ENCODE measurements at regions not wholly inside any gene's neighbourhood (a gene's known extent, or its start where the extent isn't known, plus 50 kb on each side); places are given as distances from the start of the nearest gene placed in this dataset.

DNA sequence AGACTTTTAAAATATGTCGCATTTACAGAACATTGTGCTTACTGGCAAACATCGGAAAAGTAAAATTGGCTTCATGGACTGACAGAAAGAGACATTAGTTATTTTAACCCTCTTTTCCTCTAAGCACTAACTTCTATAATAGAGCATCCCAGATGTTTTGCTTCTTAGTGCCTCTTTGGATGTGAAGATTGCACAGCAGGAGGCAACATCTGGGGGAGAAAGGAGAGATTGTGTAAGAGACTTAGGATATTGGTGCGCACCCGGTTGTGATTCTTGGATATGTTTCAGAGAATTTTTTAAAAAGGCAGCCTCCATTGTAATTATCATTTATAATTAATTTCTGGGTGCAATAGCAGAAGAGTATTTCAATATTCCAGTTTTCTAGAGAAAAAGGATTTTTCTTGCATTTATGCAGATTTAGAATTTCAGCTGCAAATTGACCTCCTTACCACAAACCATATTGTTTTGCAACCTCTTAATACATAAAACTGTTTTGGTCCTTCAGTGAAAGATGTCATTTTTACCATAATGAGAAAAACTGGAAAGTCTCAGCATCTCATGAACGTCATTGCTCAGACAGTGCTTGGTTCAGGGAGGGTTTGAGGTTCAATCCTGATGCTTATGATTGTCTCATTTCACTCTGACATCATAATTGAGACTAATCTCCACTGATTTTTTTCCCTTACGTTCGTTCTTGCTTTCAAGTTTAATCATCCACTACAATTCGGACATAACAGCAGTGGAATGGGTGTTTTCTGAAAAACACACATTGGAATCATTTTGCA is 404.3 kb downstream of the ZNF521 start:
- Mint-ChIP-seq H3K27ac (no peak overlapping the region), H3K9me3 (no peaks in the 10 kb centered on the region), H3K36me3 (no peaks in the 10 kb centered on the region), H3K4me3 (no peak overlapping the region), H3K27me3 (ENCODE audit: low read depth in 3 of 3) (peaks cover 0 to 2% (median 1%) of the 10 kb centered on the region in 3 donors), H3K4me1 (no peaks in the 10 kb centered on the region)
- H3K36me3 ChIP-seq (replicated peaks in 1 of 2; ENCODE audit: control insufficient read depth in 1 of 2, insufficient read depth in 2 of 2, low read length in 2 of 2) = no peaks in the 10 kb centered on the region
- H3K9me3 ChIP-seq (replicated peaks in 1 of 2; ENCODE audit: control insufficient read depth in 1 of 2, insufficient read depth in 1 of 2, low read length in 2 of 2) = no peaks in the 10 kb centered on the region
- 0% methylated on average over 1 of the region's 8 CpGs for WGBS (ENCODE audit: insufficient coverage)
- H3K9ac ChIP-seq (ENCODE audit: insufficient read depth, low read length, poor library complexity, severe bottlenecking) = no peak overlapping the region
- intact Hi-C loops (cut with micrococcal nuclease) = no loop called here
- no peak overlapping the region for H2AFZ ChIP-seq (ENCODE audit: insufficient read depth, low read depth, low read length, poor library complexity, severe bottlenecking)
- no peak for DNase-seq
- H3K4me2 ChIP-seq (replicated peaks; ENCODE audit: extremely low read depth, low read length, poor library complexity, severe bottlenecking) = no peak overlapping the region
- no peak overlapping the region for H3K4me3 ChIP-seq (replicated peaks in 1 of 3; ENCODE audit: low read depth in 2 of 3, low read length in 3 of 3)
- H3K27me3 ChIP-seq (ENCODE audit: control insufficient read depth in 2 of 2, insufficient read depth in 2 of 2, low read length in 2 of 2) = no peaks in the 10 kb centered on the region
- H3K79me2 ChIP-seq (ENCODE audit: insufficient read depth, low read length) = no peaks in the 10 kb centered on the region
- H4K20me1 ChIP-seq (ENCODE audit: insufficient read depth, low read length) = no peaks in the 10 kb centered on the region
- no peaks in the 10 kb centered on the region for H3K4me1 ChIP-seq (ENCODE audit: control insufficient read depth in 1 of 2, insufficient read depth in 2 of 2, low read length in 2 of 2)
- no peak overlapping the region for H3K27ac ChIP-seq (ENCODE audit: low read depth in 1 of 2, low read length in 2 of 2)
- TF ChIP-seq CTCF (IDR thresholded peaks at IDR 0.05) = no peak

- no peaks in the 10 kb centered on the region for H3K79me2 ChIP-seq (ENCODE audit: insufficient read depth, low read length)
- Mint-ChIP-seq H3K4me1 (no peaks in the 10 kb centered on the region), H3K9me3 (peaks cover 0 to 5% (median 0%) of the 10 kb centered on the region in 7 donors), H3K4me3 (no peak overlapping the region), H3K27ac (no peak overlapping the region), H3K36me3 (no peaks in the 10 kb centered on the region), H3K27me3 (ENCODE audit: low read depth in 3 of 3) (no peaks in the 10 kb centered on the region)
- no peaks in the 10 kb centered on the region for H3K9me3 ChIP-seq (replicated peaks in 1 of 2; ENCODE audit: control insufficient read depth in 1 of 2, insufficient read depth in 1 of 2, low read length in 2 of 2)
- no CpG with 5 or more reads among the region's 5 CpGs for WGBS (ENCODE audit: insufficient coverage)
- no peak for TF ChIP-seq CTCF (IDR thresholded peaks at IDR 0.05)
- H3K4me1 ChIP-seq (ENCODE audit: control insufficient read depth in 1 of 2, insufficient read depth in 2 of 2, low read length in 2 of 2) = no peaks in the 10 kb centered on the region
- intact Hi-C loops (cut with micrococcal nuclease) = no loop called here
- H2AFZ ChIP-seq (ENCODE audit: insufficient read depth, low read depth, low read length, poor library complexity, severe bottlenecking) = no peak overlapping the region
- no peak overlapping the region for H3K9ac ChIP-seq (ENCODE audit: insufficient read depth, low read length, poor library complexity, severe bottlenecking)
- H3K4me2 ChIP-seq (replicated peaks; ENCODE audit: extremely low read depth, low read length, poor library complexity, severe bottlenecking) = no peak overlapping the region
- H3K4me3 ChIP-seq (replicated peaks in 1 of 3; ENCODE audit: low read depth in 2 of 3, low read length in 3 of 3) = no peak overlapping the region
- DNase-seq = no peak
- no peaks in the 10 kb centered on the region for H3K27me3 ChIP-seq (ENCODE audit: control insufficient read depth in 2 of 2, insufficient read depth in 2 of 2, low read length in 2 of 2)
- no peaks in the 10 kb centered on the region for H3K36me3 ChIP-seq (replicated peaks in 1 of 2; ENCODE audit: control insufficient read depth in 1 of 2, insufficient read depth in 2 of 2, low read length in 2 of 2)
- H3K27ac ChIP-seq (ENCODE audit: low read depth in 1 of 2, low read length in 2 of 2) = no peak overlapping the region
- no peaks in the 10 kb centered on the region for H4K20me1 ChIP-seq (ENCODE audit: insufficient read depth, low read length)
Measured at GRCh38 chr18:24949908-24950307, 402.1 kb downstream of the ZNF521 start.

Measured in CD14-positive monocyte (primary cell).